ENCODE measurements at regions not wholly inside any gene's neighbourhood (a gene's known extent, or its start where the extent isn't known, plus 50 kb on each side); places are given as distances from the start of the nearest gene placed in this dataset.

DNA sequence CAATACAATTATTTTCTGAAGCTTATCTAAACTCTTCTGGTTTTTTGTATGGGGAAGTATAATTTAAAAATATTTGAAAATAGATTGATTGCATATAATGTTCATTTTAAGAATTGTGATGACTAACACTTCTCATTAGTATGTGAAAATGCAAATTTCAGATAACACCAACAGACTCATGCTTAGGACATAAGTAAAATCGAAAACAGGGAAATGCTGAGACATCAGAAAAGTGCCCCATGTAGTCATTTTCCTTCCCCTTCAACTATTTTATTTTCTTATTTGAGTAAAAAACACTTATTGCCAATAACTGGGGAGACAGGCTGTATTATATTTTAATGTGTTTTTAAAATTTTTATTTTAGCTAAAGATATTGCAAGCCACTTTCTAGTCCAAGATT lies 814.7 kb downstream of the GALC start:
- Mint-ChIP-seq H3K4me1 (no peaks in the 10 kb centered on the region), H3K4me3 (no peak overlapping the region), H3K36me3 (ENCODE audit: low read depth) (no peaks in the 10 kb centered on the region), H3K27me3 (ENCODE audit: low read depth, poor library complexity) (no peaks in the 10 kb centered on the region), H3K27ac (no peak overlapping the region), H3K9me3 (peaks cover 7% of the 10 kb centered on the region)
- no peak for DNase-seq
- TF ChIP-seq, protein P1, sequence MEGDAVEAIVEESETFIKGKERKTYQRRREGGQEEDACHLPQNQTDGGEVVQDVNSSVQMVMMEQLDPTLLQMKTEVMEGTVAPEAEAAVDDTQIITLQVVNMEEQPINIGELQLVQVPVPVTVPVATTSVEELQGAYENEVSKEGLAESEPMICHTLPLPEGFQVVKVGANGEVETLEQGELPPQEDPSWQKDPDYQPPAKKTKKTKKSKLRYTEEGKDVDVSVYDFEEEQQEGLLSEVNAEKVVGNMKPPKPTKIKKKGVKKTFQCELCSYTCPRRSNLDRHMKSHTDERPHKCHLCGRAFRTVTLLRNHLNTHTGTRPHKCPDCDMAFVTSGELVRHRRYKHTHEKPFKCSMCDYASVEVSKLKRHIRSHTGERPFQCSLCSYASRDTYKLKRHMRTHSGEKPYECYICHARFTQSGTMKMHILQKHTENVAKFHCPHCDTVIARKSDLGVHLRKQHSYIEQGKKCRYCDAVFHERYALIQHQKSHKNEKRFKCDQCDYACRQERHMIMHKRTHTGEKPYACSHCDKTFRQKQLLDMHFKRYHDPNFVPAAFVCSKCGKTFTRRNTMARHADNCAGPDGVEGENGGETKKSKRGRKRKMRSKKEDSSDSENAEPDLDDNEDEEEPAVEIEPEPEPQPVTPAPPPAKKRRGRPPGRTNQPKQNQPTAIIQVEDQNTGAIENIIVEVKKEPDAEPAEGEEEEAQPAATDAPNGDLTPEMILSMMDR (IDR thresholded peaks at IDR 0.05): no peak

DNA sequence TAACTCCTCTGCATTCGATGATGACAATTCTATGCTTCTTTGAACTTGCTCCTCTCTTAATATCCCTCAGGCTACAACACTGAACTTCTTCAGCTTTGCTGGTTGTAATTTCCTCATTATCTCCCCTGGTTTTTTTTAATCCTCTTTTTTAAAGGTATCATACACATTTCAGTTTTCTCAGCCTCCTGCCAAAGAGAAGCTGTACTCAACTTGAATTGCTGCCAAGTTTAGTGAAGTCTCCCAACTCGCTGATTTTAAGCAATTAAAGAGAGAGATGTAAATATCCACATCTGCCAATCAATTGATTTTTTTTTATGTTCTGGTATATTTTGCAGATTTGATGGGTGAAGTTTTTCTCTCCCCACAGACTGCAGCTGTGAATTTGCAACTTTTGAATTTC lies 817.8 kb downstream of the GALC start:
- no peaks in the 10 kb centered on the region for H3K4me1 Mint-ChIP-seq
- H3K27me3 Mint-ChIP-seq (ENCODE audit: low read depth, poor library complexity): no peaks in the 10 kb centered on the region
- no peak overlapping the region for H3K27ac Mint-ChIP-seq
- DNase-seq: no peak
- no peak overlapping the region for H3K4me3 Mint-ChIP-seq
- TF ChIP-seq, protein P1 (IDR thresholded peaks at IDR 0.05): no peak
- peaks cover 7% of the 10 kb centered on the region for H3K9me3 Mint-ChIP-seq
- no peaks in the 10 kb centered on the region for H3K36me3 Mint-ChIP-seq (ENCODE audit: low read depth)

DNA sequence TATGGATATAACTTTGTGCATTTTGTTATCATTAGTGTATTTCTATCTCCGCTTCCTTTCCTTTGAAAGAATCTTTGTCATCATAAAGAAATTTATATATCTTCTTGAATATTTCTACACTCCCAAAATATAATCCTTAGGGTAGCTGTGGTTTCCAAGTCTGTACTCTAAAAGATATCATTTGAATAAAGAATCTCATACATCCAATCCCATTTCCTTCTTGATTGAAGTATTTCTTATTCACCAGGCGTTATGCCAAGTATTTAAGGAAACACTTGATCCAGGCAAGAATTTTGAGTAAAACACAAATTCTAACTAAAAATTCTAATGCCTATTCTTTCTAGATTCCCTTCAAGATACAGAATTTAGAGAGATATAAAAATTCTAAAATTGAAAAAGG lies 821.8 kb downstream of the GALC start:
- Mint-ChIP-seq H3K4me3 (no peak overlapping the region), H3K36me3 (ENCODE audit: low read depth) (no peaks in the 10 kb centered on the region), H3K27ac (no peak overlapping the region), H3K27me3 (ENCODE audit: low read depth, poor library complexity) (no peaks in the 10 kb centered on the region), H3K9me3 (no peaks in the 10 kb centered on the region), H3K4me1 (no peaks in the 10 kb centered on the region)
- TF ChIP-seq, protein P1 (IDR thresholded peaks at IDR 0.05): no peak
- DNase-seq: no peak

DNA sequence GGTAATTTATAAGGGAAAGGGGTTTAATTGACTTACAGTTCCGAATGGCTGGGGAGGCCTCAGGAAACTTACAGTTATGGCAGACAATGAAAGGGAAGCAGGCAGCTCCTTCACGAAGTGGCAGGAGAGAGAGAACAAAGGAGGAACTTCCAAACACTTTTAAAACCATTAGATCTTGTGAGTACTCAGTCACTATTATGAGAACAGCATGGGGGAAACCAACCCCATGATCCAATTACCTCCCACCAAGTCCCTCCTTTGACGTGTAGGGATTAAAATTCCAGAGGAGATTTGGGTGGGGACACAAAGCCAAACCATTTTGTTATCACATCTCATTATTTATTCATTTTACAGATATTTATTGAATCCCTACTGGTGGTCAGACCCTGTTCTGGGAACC lies 822.8 kb downstream of the GALC start:
- TF ChIP-seq, protein P1 (IDR thresholded peaks at IDR 0.05): no peak

DNA sequence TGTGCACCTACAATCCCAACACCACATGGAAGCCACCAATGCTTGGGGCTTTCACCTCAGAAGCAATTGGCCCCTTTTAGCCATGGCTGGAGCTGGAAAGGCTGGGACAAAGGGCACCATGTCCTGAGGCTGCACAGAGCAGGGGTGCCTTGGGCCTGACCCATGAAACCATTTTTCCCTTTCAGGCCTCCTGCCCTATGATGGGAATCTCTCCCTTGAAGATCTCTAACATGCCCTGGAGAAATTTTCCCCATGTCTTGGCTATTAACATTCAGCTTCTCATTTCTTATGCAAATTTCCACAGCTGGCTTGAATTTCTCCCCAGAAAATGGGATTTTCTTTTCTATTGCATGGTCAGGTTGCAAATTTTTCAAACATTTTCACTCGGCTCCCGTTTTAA lies 823.6 kb downstream of the GALC start:
- Mint-ChIP-seq H3K36me3 (ENCODE audit: low read depth) (no peaks in the 10 kb centered on the region), H3K27me3 (ENCODE audit: low read depth, poor library complexity) (no peaks in the 10 kb centered on the region), H3K4me3 (no peak overlapping the region), H3K4me1 (no peaks in the 10 kb centered on the region), H3K27ac (no peak overlapping the region), H3K9me3 (no peaks in the 10 kb centered on the region)
- TF ChIP-seq, protein P1 (IDR thresholded peaks at IDR 0.05): no peak
- DNase-seq: no peak

More for the DNA sequence above, 822.8 kb downstream of the GALC start:
- H3K27ac Mint-ChIP-seq: no peak overlapping the region
- no peaks in the 10 kb centered on the region for H3K27me3 Mint-ChIP-seq (ENCODE audit: low read depth, poor library complexity)
- H3K4me1 Mint-ChIP-seq: no peaks in the 10 kb centered on the region
- H3K4me3 Mint-ChIP-seq: no peak overlapping the region
- no peaks in the 10 kb centered on the region for H3K36me3 Mint-ChIP-seq (ENCODE audit: low read depth)
- DNase-seq: no peak
- no peaks in the 10 kb centered on the region for H3K9me3 Mint-ChIP-seq

DNA sequence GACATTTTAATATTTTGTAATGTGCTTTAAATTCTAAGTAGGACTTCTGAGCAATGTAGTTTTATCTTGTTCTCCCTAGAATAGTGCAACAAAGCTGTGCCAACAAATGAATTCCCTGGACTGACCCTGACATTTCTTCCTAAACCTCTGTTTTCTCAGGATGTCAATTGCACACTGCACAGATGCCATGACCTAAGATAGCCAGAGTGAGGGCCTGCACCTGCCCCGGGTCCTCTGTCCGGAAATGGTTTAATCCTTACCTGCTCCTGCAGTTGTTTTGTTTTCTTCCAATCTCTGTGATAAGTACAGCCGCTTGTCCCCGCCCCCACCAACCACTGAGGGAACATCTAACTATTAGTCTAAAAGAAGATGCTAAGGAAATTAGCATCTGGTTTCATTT lies 831.5 kb downstream of the GALC start:
- H3K4me1 Mint-ChIP-seq: peaks cover 27% of the 10 kb centered on the region
- peaks cover 5% of the 10 kb centered on the region for H3K9me3 Mint-ChIP-seq
- TF ChIP-seq, protein P1 (IDR thresholded peaks at IDR 0.05): no peak
- H3K4me3 Mint-ChIP-seq: no peak overlapping the region
- H3K27ac Mint-ChIP-seq: no peak overlapping the region
- DNase-seq: no peak
- H3K27me3 Mint-ChIP-seq (ENCODE audit: low read depth, poor library complexity): peaks cover 5% of the 10 kb centered on the region
- no peaks in the 10 kb centered on the region for H3K36me3 Mint-ChIP-seq (ENCODE audit: low read depth)

All from nephron progenitor cell (in vitro differentiated cells).